ENCODE measurements at regions not wholly inside any gene's neighbourhood (a gene's known extent, or its start where the extent isn't known, plus 50 kb on each side); places are given as distances from the start of the nearest gene placed in this dataset.

DNA sequence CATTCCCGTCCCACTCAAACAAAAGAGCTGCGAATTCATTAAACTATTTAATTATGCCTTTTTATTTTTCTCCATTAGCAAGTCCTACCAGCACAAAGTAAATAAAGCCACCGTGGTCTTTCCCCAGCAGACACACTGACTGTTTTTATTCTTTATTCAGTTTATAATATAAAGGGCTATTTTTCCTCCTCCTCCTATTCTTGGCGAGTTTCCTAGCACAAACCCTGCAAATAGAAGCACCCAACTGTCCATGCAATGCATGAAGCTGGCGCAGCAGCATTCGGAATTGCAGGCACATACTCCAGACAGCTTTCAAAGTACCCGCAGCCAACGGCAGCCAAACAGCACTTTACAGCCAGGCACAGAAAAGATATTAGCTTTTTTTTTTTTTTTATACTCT, 583.4 kb upstream of the PSMD7 start:
- intact Hi-C loops (cut with micrococcal nuclease): no loop called here
- no peaks in the 10 kb centered on the region for H3K9me2 ChIP-seq (replicated peaks; ENCODE audit: low read length)
- no TSS peak for BruUV-seq (replicated peaks)
- TF ChIP-seq, protein P1, sequence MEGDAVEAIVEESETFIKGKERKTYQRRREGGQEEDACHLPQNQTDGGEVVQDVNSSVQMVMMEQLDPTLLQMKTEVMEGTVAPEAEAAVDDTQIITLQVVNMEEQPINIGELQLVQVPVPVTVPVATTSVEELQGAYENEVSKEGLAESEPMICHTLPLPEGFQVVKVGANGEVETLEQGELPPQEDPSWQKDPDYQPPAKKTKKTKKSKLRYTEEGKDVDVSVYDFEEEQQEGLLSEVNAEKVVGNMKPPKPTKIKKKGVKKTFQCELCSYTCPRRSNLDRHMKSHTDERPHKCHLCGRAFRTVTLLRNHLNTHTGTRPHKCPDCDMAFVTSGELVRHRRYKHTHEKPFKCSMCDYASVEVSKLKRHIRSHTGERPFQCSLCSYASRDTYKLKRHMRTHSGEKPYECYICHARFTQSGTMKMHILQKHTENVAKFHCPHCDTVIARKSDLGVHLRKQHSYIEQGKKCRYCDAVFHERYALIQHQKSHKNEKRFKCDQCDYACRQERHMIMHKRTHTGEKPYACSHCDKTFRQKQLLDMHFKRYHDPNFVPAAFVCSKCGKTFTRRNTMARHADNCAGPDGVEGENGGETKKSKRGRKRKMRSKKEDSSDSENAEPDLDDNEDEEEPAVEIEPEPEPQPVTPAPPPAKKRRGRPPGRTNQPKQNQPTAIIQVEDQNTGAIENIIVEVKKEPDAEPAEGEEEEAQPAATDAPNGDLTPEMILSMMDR (conservative IDR thresholded peaks at IDR 0.05; ENCODE audit: low read depth, low read length): no peak
- TF ChIP-seq EZH2phosphoT487 (IDR thresholded peaks at IDR 0.05; ENCODE audit: borderline replicate concordance, low read length) (no peak), EZH2 (IDR thresholded peaks at IDR 0.05; ENCODE audit: low read length, unreplicated experiment) (no peak)
- H3K79me2 ChIP-seq (ENCODE audit: low read length): no peaks in the 10 kb centered on the region
- no peaks in the 10 kb centered on the region for H3K36me3 ChIP-seq (ENCODE audit: low read depth, low read length)
- no peak for ATAC-seq
- H4K20me1 ChIP-seq (ENCODE audit: low read length): no peaks in the 10 kb centered on the region
- H3K9ac ChIP-seq (ENCODE audit: low read length): no peak overlapping the region
- H3K27ac ChIP-seq (ENCODE audit: low read length): no peak overlapping the region
- no peak overlapping the region for H3K4me3 ChIP-seq (ENCODE audit: low read length)
- H3F3A ChIP-seq (ENCODE audit: low read length, unreplicated experiment): no peaks in the 10 kb centered on the region
- no peak overlapping the region for H2AFZ ChIP-seq (ENCODE audit: low read length)
- DNase-seq: no peak
- ChIA-PET CTCF (no interaction called here), POLR2A (ENCODE audit: unreplicated experiment) (no interaction called here)
- H3K4me2 ChIP-seq (ENCODE audit: low read length): no peak overlapping the region
- no peaks in the 10 kb centered on the region for H3K4me1 ChIP-seq (ENCODE audit: insufficient read depth, low read length)
- H3K27me3 ChIP-seq (ENCODE audit: low read length): peaks cover 26% of the 10 kb centered on the region; the same call in 1 of the 2 replicates
- H3K9me3 ChIP-seq (ENCODE audit: low read length): no peaks in the 10 kb centered on the region

DNA sequence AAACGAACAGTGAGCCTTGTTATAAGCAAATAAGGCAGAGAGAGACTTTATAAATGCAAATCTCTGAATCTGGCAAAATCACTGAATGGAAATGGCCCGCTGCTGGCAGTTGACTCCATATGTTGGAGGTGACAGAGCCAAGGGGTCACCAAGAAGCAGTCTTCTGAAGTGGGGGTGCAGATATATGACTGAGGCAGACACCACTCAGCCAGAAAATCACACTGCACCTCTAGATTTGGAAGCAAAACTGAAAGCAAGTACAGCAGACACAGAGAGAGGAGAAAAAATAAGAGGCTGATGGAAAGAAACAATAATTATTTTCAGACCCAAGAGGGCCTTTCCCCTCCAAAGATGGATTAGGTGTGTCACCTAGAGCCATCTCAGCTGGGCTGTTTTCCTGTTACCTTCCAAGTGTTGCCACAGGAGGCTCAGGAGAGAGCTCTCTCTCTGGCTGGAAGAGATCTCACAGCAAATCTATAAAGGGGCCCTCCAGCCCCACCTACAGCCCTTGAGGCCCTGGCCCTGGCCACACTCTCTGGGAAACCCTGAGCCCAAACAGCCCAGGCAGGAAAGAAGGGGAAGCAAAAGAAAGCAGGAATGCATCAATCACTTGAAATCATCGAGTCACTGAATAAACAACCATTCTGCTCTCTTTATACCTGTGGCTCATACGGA, 585.1 kb upstream of the PSMD7 start:
- Histone ChIP-seq H3K4me3 (ENCODE audit: low read length) (no peak overlapping the region), H4K20me1 (ENCODE audit: low read length) (no peaks in the 10 kb centered on the region), H3K36me3 (ENCODE audit: low read depth, low read length) (no peaks in the 10 kb centered on the region), H3F3A (ENCODE audit: low read length, unreplicated experiment) (no peaks in the 10 kb centered on the region), H3K4me1 (ENCODE audit: insufficient read depth, low read length) (no peaks in the 10 kb centered on the region), H3K27me3 (ENCODE audit: low read length) (peaks cover 20% of the 10 kb centered on the region; the same call in 1 of the 2 replicates), H3K9me2 (replicated peaks; ENCODE audit: low read length) (no peaks in the 10 kb centered on the region), H3K4me2 (ENCODE audit: low read length) (no peak overlapping the region), H3K27ac (ENCODE audit: low read length) (no peak overlapping the region), H3K9ac (ENCODE audit: low read length) (no peak overlapping the region), H2AFZ (ENCODE audit: low read length) (no peak overlapping the region), H3K9me3 (ENCODE audit: low read length) (no peaks in the 10 kb centered on the region), H3K79me2 (ENCODE audit: low read length) (no peaks in the 10 kb centered on the region)
- no TSS peak for BruUV-seq (replicated peaks)
- POLR2A ChIA-PET (ENCODE audit: unreplicated experiment): no interaction called here
- ATAC-seq: no peak
- intact Hi-C loops (cut with micrococcal nuclease): no loop called here
- no peak for DNase-seq
- TF ChIP-seq, protein P1 (conservative IDR thresholded peaks at IDR 0.05; ENCODE audit: low read depth, low read length): no peak
- TF ChIP-seq EZH2phosphoT487 (IDR thresholded peaks at IDR 0.05; ENCODE audit: borderline replicate concordance, low read length): no peak
- no peak for TF ChIP-seq EZH2 (IDR thresholded peaks at IDR 0.05; ENCODE audit: low read length, unreplicated experiment)
- CTCF ChIA-PET: no interaction called here

DNA sequence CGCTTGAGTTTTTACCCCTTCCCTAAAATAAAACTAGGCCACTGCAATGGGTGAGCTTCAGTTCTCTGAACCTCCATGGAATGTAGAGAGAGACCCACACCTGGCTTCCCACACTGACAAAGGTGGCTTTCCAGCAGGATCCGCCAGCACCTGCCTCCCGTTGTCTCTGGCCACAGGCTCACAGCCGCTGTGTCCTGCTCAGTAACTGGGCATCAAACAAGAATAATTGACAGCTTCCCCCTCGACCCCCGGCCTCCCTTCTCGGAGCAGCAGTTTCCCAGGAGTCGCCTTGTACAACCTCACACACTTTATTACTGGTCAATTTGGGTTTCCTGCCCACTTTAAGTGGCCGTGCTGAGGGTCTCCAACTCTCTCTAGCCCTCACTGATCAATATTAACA, 586.1 kb upstream of the PSMD7 start:
- CTCF ChIA-PET: no interaction called here
- intact Hi-C loops (cut with micrococcal nuclease): no loop called here
- H3K27ac ChIP-seq (ENCODE audit: low read length): no peak overlapping the region

More for the DNA sequence above, 586.1 kb upstream of the PSMD7 start:
- Histone ChIP-seq H3K36me3 (ENCODE audit: low read depth, low read length) (no peaks in the 10 kb centered on the region), H4K20me1 (ENCODE audit: low read length) (no peaks in the 10 kb centered on the region), H3K9me3 (ENCODE audit: low read length) (no peaks in the 10 kb centered on the region), H3K4me2 (ENCODE audit: low read length) (no peak overlapping the region), H3K27me3 (ENCODE audit: low read length) (peaks cover 20% of the 10 kb centered on the region; the same call in 1 of the 2 replicates), H3K9ac (ENCODE audit: low read length) (no peak overlapping the region), H3K4me1 (ENCODE audit: insufficient read depth, low read length) (no peaks in the 10 kb centered on the region), H2AFZ (ENCODE audit: low read length) (no peak overlapping the region), H3K4me3 (ENCODE audit: low read length) (no peak overlapping the region), H3K79me2 (ENCODE audit: low read length) (no peaks in the 10 kb centered on the region), H3F3A (ENCODE audit: low read length, unreplicated experiment) (no peaks in the 10 kb centered on the region), H3K9me2 (replicated peaks; ENCODE audit: low read length) (no peaks in the 10 kb centered on the region)
- POLR2A ChIA-PET (ENCODE audit: unreplicated experiment): no interaction called here
- BruUV-seq (replicated peaks): no TSS peak
- DNase-seq: no peak
- no peak for ATAC-seq
- no peak for TF ChIP-seq EZH2 (IDR thresholded peaks at IDR 0.05; ENCODE audit: low read length, unreplicated experiment)
- TF ChIP-seq, protein P1 (conservative IDR thresholded peaks at IDR 0.05; ENCODE audit: low read depth, low read length): no peak
- TF ChIP-seq EZH2phosphoT487 (IDR thresholded peaks at IDR 0.05; ENCODE audit: borderline replicate concordance, low read length): no peak

Measured in PC-3 (cell line).